ENCODE measurements at regions not wholly inside any gene's neighbourhood (a gene's known extent, or its start where the extent isn't known, plus 50 kb on each side); places are given as distances from the start of the nearest gene placed in this dataset.

DNA sequence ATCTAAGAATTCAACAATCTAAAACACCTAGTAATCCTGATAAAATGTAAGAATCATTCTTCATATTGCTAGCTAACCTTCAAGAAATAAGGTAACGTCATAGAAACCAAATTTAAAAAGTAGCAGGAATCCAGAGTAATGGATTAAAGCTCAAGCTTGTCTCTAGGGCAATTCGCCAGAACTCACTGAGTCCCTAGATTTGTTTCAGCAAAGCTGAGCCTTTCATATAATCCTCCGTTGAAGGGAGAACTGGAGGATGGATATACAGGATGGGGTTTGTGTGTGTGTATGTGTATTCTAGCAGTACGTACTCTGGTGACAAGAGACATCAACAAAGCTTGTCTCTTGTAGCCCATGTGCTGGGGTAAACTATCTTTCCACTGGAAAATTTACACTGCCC lies 2173.5 kb upstream of the AGA start:
- no peak overlapping the region for H3K9ac ChIP-seq (ENCODE audit: low read length)
- DNase-seq (ENCODE audit: low read depth, low spot score) (no peak), ATAC-seq (no peak)
- no peaks in the 10 kb centered on the region for H3K9me2 ChIP-seq (ENCODE audit: insufficient read depth)
- TF ChIP-seq EZH2phosphoT487 (IDR thresholded peaks at IDR 0.05; ENCODE audit: borderline replicate concordance) (no peak), TCF7L2 (IDR thresholded peaks at IDR 0.05; ENCODE audit: borderline replicate concordance, extremely low read depth, insufficient read depth, insufficient read length) (no peak), POLR2A (IDR thresholded peaks at IDR 0.05; ENCODE audit: borderline replicate concordance, extremely low read depth, insufficient read depth, insufficient read length) (no peak)
- no peak overlapping the region for H2AFZ ChIP-seq (ENCODE audit: low read depth, low read length, poor library complexity, severe bottlenecking)
- H3K4me2 ChIP-seq (ENCODE audit: low read length) = no peak overlapping the region
- intact Hi-C loops (cut with micrococcal nuclease) = no loop called here
- CTCF ChIA-PET = no interaction called here
- H3K36me3 ChIP-seq (ENCODE audit: control insufficient read depth in 1 of 2, insufficient read depth in 2 of 2, low read length in 2 of 2) = no peaks in the 10 kb centered on the region
- H3K4me1 ChIP-seq (ENCODE audit: control insufficient read depth in 1 of 2, insufficient read depth in 2 of 2, low read length in 2 of 2) = no peaks in the 10 kb centered on the region
- no peaks in the 10 kb centered on the region for H3K27me3 ChIP-seq (ENCODE audit: insufficient read depth, low read length)
- H3K9me3 ChIP-seq (ENCODE audit: control insufficient read depth in 1 of 2, insufficient read depth in 1 of 2, low read depth in 1 of 2, low read length in 2 of 2) = no peaks in the 10 kb centered on the region
- no peak overlapping the region for H3K27ac ChIP-seq (ENCODE audit: low read depth, low read length)
- H3K4me3 ChIP-seq (replicated peaks in 1 of 2; ENCODE audit: low read depth in 1 of 2, low read length in 2 of 2) = no peak overlapping the region
- H4K20me1 ChIP-seq (ENCODE audit: insufficient read depth) = no peaks in the 10 kb centered on the region
- no peaks in the 10 kb centered on the region for H3K79me2 ChIP-seq (ENCODE audit: insufficient read depth, low read length)
- RAD21 ChIA-PET (ENCODE audit: low non-redundant PET in 1 of 2, low total read pairs in 2 of 2, uncharacterized antibody in 2 of 2, unreplicated experiment in 2 of 2) = no interaction called here
- POLR2A ChIA-PET = no interaction called here
- BruUV-seq (replicated peaks) = no TSS peak

DNA sequence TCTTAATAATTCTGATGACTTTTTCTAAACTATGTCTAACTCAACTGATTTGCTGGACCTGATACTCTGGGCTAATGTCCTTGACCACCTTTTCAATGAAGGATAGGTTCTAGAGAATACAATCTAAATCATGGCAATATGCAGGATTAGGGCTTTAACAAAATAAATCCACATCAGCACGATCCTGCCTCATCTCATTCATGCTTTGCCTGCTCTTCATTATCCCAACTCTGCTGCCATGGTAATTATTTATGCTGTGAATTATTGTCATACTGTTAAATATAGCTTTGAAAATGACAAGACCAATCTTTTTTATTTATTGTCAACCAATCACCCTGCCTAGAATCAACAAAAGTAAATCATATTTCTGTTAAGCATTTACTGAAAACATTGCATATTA lies 2176.7 kb upstream of the AGA start:
- DNase-seq (ENCODE audit: low read depth, low spot score) = no peak
- no peak for ATAC-seq

More for the DNA sequence above, 2176.7 kb upstream of the AGA start:
- H3K9me2 ChIP-seq (ENCODE audit: insufficient read depth) = no peaks in the 10 kb centered on the region
- TF ChIP-seq POLR2AphosphoS5 (IDR thresholded peaks at IDR 0.05; ENCODE audit: low read depth, low read length) = no peak
- no peak for TF ChIP-seq ELF1 (IDR thresholded peaks at IDR 0.05; ENCODE audit: borderline replicate concordance, low read depth)
- TF ChIP-seq SIN3A (IDR thresholded peaks at IDR 0.05; ENCODE audit: low read depth) = no peak
- TF ChIP-seq EZH2 (IDR thresholded peaks at IDR 0.05) = no peak
- no peak for TF ChIP-seq ZFX (IDR thresholded peaks at IDR 0.05)
- TF ChIP-seq, protein P1, sequence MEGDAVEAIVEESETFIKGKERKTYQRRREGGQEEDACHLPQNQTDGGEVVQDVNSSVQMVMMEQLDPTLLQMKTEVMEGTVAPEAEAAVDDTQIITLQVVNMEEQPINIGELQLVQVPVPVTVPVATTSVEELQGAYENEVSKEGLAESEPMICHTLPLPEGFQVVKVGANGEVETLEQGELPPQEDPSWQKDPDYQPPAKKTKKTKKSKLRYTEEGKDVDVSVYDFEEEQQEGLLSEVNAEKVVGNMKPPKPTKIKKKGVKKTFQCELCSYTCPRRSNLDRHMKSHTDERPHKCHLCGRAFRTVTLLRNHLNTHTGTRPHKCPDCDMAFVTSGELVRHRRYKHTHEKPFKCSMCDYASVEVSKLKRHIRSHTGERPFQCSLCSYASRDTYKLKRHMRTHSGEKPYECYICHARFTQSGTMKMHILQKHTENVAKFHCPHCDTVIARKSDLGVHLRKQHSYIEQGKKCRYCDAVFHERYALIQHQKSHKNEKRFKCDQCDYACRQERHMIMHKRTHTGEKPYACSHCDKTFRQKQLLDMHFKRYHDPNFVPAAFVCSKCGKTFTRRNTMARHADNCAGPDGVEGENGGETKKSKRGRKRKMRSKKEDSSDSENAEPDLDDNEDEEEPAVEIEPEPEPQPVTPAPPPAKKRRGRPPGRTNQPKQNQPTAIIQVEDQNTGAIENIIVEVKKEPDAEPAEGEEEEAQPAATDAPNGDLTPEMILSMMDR (IDR thresholded peaks at IDR 0.05 in 2 of 3, conservative IDR thresholded peaks at IDR 0.05 in 1 of 3; ENCODE audit: borderline replicate concordance in 1 of 3, insufficient read depth in 1 of 3, low read depth in 2 of 3, low read length in 2 of 3) = no peak
- H4K20me1 ChIP-seq (ENCODE audit: insufficient read depth) = no peaks in the 10 kb centered on the region
- H3K36me3 ChIP-seq (ENCODE audit: control insufficient read depth in 1 of 2, insufficient read depth in 2 of 2, low read length in 2 of 2) = no peaks in the 10 kb centered on the region
- ChIA-PET POLR2A (no interaction called here), RAD21 (ENCODE audit: low non-redundant PET in 1 of 2, low total read pairs in 2 of 2, uncharacterized antibody in 2 of 2, unreplicated experiment in 2 of 2) (no interaction called here), CTCF (no interaction called here)
- no peak overlapping the region for H3K4me3 ChIP-seq (replicated peaks in 1 of 2; ENCODE audit: low read depth in 1 of 2, low read length in 2 of 2)
- H3K79me2 ChIP-seq (ENCODE audit: insufficient read depth, low read length) = no peaks in the 10 kb centered on the region
- no peaks in the 10 kb centered on the region for H3K4me1 ChIP-seq (ENCODE audit: control insufficient read depth in 1 of 2, insufficient read depth in 2 of 2, low read length in 2 of 2)
- BruUV-seq (replicated peaks) = no TSS peak
- H2AFZ ChIP-seq (ENCODE audit: low read depth, low read length, poor library complexity, severe bottlenecking) = no peak overlapping the region
- no peaks in the 10 kb centered on the region for H3K9me3 ChIP-seq (ENCODE audit: control insufficient read depth in 1 of 2, insufficient read depth in 1 of 2, low read depth in 1 of 2, low read length in 2 of 2)
- H3K27me3 ChIP-seq (ENCODE audit: insufficient read depth, low read length) = no peaks in the 10 kb centered on the region
- H3K27ac ChIP-seq (ENCODE audit: low read depth, low read length) = no peak overlapping the region
- H3K4me2 ChIP-seq (ENCODE audit: low read length) = no peak overlapping the region
- no peak overlapping the region for H3K9ac ChIP-seq (ENCODE audit: low read length)
- intact Hi-C loops (cut with micrococcal nuclease) = no loop called here

All from HCT116 (cell line).